H1 (cell line): ENCODE measurements at regions not wholly inside any gene's neighbourhood (a gene's known extent, or its start where the extent isn't known, plus 50 kb on each side); places are given as distances from the start of the nearest gene placed in this dataset.

Experiments used
- CTCF ChIA-PET: fragments of 300-600 bp; sonication (Branson Sonifier 250); formaldehyde crosslinking; loops from one replicate; lab custom pipeline; 2021; ENCODE audit not compliant: partially characterized antibody; lab: Charles Lee
- POLR2A ChIA-PET: fragments of 300-600 bp; sonication (Branson Sonifier 250); formaldehyde crosslinking; loops from one replicate; lab custom pipeline; 2021; ENCODE audit warnings: inconsistent platforms; ENCODE audit not compliant: partially characterized antibody; lab: Charles Lee
- DNase-seq, 2 experiments: peaks; one replicate each; pipeline versions ENCODE4 v3.0.0 to v3.0.0-alpha.2; 2010 to 2022; ENCODE audit warnings: low spot score in 2 of 2, low read depth in 1 of 2, mixed read lengths in 1 of 2
- FAIRE-seq: peaks from 2 replicates; lab custom pipeline; 2011; peaks lifted over from hg19 to GRCh38; lab: Jason Lieb, UNC
- H2AFZ ChIP-seq: 2 replicates; pipeline ENCODE4 v1.8.1; 2012; ENCODE audit warnings: low read length, inconsistent platforms
- H2AK5ac ChIP-seq: 2 replicates; pipeline ENCODE4 v1.6.1; 2013; ENCODE audit warnings: low read depth, low read length
- H2BK120ac ChIP-seq: replicated peaks from 2 replicates; pipeline ENCODE3; 2013; ENCODE audit warnings: low read depth, low read length, inconsistent platforms
- H2BK12ac ChIP-seq: 2 replicates; pipeline ENCODE4 v1.6.1; 2013; ENCODE audit warnings: low read depth, low read length
- H2BK15ac ChIP-seq: 2 replicates; pipeline ENCODE4 v1.6.1; 2013; ENCODE audit warnings: low read length
- H2BK20ac ChIP-seq: 2 replicates; pipeline ENCODE4 v1.6.1; 2013; ENCODE audit warnings: low read length
- H2BK5ac ChIP-seq: 2 replicates; pipeline ENCODE4 v1.6.1; 2013; ENCODE audit warnings: low read depth, low read length
- H3K14ac ChIP-seq: 2 replicates; pipeline ENCODE4 v1.6.1; 2013; ENCODE audit warnings: inconsistent platforms; ENCODE audit not compliant: insufficient read length
- H3K18ac ChIP-seq: 2 replicates; pipeline ENCODE4 v1.6.1; 2013; ENCODE audit warnings: low read length; ENCODE audit errors: extremely low read depth
- H3K23ac ChIP-seq: 2 replicates; pipeline ENCODE4 v1.6.1; 2013; ENCODE audit warnings: inconsistent platforms; ENCODE audit not compliant: insufficient read length
- H3K23me2 ChIP-seq: 2 replicates; pipeline ENCODE4 v1.6.1; 2013; ENCODE audit warnings: low read depth, low read length
- H3K27ac ChIP-seq: 2 replicates; pipeline ENCODE4 v1.6.1; 2011; ENCODE audit warnings: low read depth, low read length, inconsistent platforms
- H3K27me3 ChIP-seq, 4 experiments: replicated peaks in 1 of 4; 1 replicate in 1 of 4; 2 replicates in 3 of 4; pipeline versions ENCODE4 v1.6.1 to v1.8.1; 2011 to 2013; ENCODE audit warnings: low read length in 3 of 4, mild to moderate bottlenecking in 3 of 4, inconsistent platforms in 2 of 4, mixed read lengths in 2 of 4, moderate library complexity in 1 of 4; ENCODE audit not compliant: control insufficient read depth in 3 of 4, insufficient read depth in 3 of 4; ENCODE audit errors: extremely low read depth in 1 of 4
- H3K36me3 ChIP-seq, 4 experiments: 2 replicates each; pipeline versions ENCODE4 v1.6.1 to v1.8.1; 2011 to 2013; ENCODE audit warnings: mild to moderate bottlenecking in 4 of 4, low read length in 3 of 4, moderate library complexity in 2 of 4, control low read depth in 1 of 4, inconsistent platforms in 1 of 4; ENCODE audit not compliant: insufficient read depth in 4 of 4, control insufficient read depth in 2 of 4
- H3K4ac ChIP-seq: replicated peaks from 2 replicates; pipeline ENCODE3; 2013; ENCODE audit warnings: low read length, low read depth, mixed read lengths, inconsistent platforms; ENCODE audit not compliant: insufficient read length
- H3K4me1 ChIP-seq, 4 experiments: replicated peaks in 1 of 4; 1 replicate in 1 of 4; 2 replicates in 3 of 4; pipeline versions ENCODE4 v1.6.1 to v1.8.1; 2011 to 2013; ENCODE audit warnings: low read length in 3 of 4, inconsistent platforms in 2 of 4, mixed read lengths in 1 of 4; ENCODE audit not compliant: insufficient read depth in 4 of 4, control insufficient read depth in 3 of 4
- H3K4me2 ChIP-seq, 2 experiments: 2 replicates each; pipeline versions ENCODE4 v1.6.1 to v1.8.1; 2011 to 2013; ENCODE audit warnings: low read depth in 2 of 2, low read length in 2 of 2, control low read depth in 1 of 2, inconsistent platforms in 1 of 2, mild to moderate bottlenecking in 1 of 2; ENCODE audit not compliant: insufficient read depth in 1 of 2
- H3K4me3 ChIP-seq, 4 experiments: fragments of 200-600, 300-600 bp in 1 of 4; sonication (generic), shearing (Covaris generic), sonication (Bioruptor Twin) in 1 of 4; 2 replicates each; pipeline versions ENCODE4 v1.5.1 to v1.8.1; 2011 to 2016; ENCODE audit warnings: low read length in 4 of 4, low read depth in 3 of 4, control low read depth in 2 of 4, inconsistent platforms in 2 of 4, mild to moderate bottlenecking in 2 of 4, mixed read lengths in 1 of 4, moderate library complexity in 1 of 4; ENCODE audit not compliant: insufficient read depth in 2 of 4; ENCODE audit errors: extremely low read depth in 1 of 4
- H3K56ac ChIP-seq: replicated peaks from 2 replicates; pipeline ENCODE3; 2013; ENCODE audit warnings: low read depth, mild to moderate bottlenecking, mixed read lengths, low read length, inconsistent platforms; ENCODE audit not compliant: insufficient read length
- H3K79me1 ChIP-seq: 2 replicates; pipeline ENCODE4 v1.6.1; 2013; ENCODE audit warnings: low read depth, low read length, control low read depth
- H3K79me2 ChIP-seq, 2 experiments: 2 replicates each; pipeline versions ENCODE4 v1.6.1 to v1.8.1; 2012 to 2013; ENCODE audit warnings: low read length in 2 of 2, mild to moderate bottlenecking in 2 of 2, inconsistent platforms in 1 of 2; ENCODE audit not compliant: insufficient read depth in 2 of 2, control insufficient read depth in 1 of 2
- H3K9ac ChIP-seq, 4 experiments: replicated peaks in 1 of 4; 1 replicate in 1 of 4; 2 replicates in 3 of 4; pipeline versions ENCODE4 v1.6.1 to v1.8.1; 2011 to 2013; ENCODE audit warnings: low read depth in 3 of 4, low read length in 3 of 4, control low read depth in 2 of 4, mild to moderate bottlenecking in 2 of 4, moderate library complexity in 2 of 4, inconsistent platforms in 1 of 4; ENCODE audit errors: extremely low read depth in 1 of 4
- H3K9me3 ChIP-seq, 2 experiments: 2 replicates each; pipeline versions ENCODE4 v1.6.1 to v1.8.1; 2012 to 2013; ENCODE audit warnings: mild to moderate bottlenecking in 2 of 2, moderate library complexity in 2 of 2, control low read depth in 1 of 2, inconsistent platforms in 1 of 2, low read depth in 1 of 2, low read length in 1 of 2, mixed read lengths in 1 of 2; ENCODE audit not compliant: insufficient read depth in 2 of 2
- H4K20me1 ChIP-seq, 2 experiments: replicated peaks in 1 of 2; 2 replicates each; pipeline versions ENCODE3 to v1.8.1; 2011 to 2013; ENCODE audit warnings: inconsistent platforms in 2 of 2, low read length in 2 of 2, mild to moderate bottlenecking in 1 of 2; ENCODE audit not compliant: insufficient read depth in 2 of 2, control insufficient read depth in 1 of 2
- H4K5ac ChIP-seq: 2 replicates; pipeline ENCODE4 v1.6.1; 2013; ENCODE audit warnings: low read length, low read depth, mixed read lengths, inconsistent platforms; ENCODE audit not compliant: insufficient read length
- H4K8ac ChIP-seq: 2 replicates; pipeline ENCODE4 v1.8.0; 2013; ENCODE audit warnings: mild to moderate bottlenecking, moderate library complexity, low read length, inconsistent platforms; ENCODE audit not compliant: insufficient read depth; ENCODE audit errors: extremely low read depth
- H4K91ac ChIP-seq: replicated peaks from 2 replicates; pipeline ENCODE3; 2013; ENCODE audit warnings: low read length, mixed read lengths, inconsistent platforms; ENCODE audit not compliant: insufficient read length
- CEBPB ChIP-seq: IDR thresholded peaks from 2 replicates; pipeline ENCODE4 v1.6.1; 2012; ENCODE audit warnings: low read depth, low read length
- CTBP2 ChIP-seq: IDR thresholded peaks from 2 replicates; pipeline ENCODE4 v1.7.0; 2011; ENCODE audit warnings: borderline replicate concordance, mild to moderate bottlenecking, moderate library complexity, mixed read lengths, low read length; ENCODE audit not compliant: insufficient read depth, insufficient read length
- GABPA ChIP-seq: IDR thresholded peaks from 2 replicates; pipeline ENCODE4 v1.6.1; 2011; ENCODE audit warnings: mild to moderate bottlenecking, low read length, moderate library complexity, borderline replicate concordance; ENCODE audit not compliant: insufficient read depth
- GTF2F1 ChIP-seq: IDR thresholded peaks from 2 replicates; pipeline ENCODE4 v1.6.1; 2012; ENCODE audit warnings: low read depth, low read length, improper control_type of control experiment, borderline replicate concordance
- HDAC6 ChIP-seq: IDR thresholded peaks from one replicate; pipeline ENCODE4 v1.7.1; 2012; ENCODE audit warnings: low read depth, mild to moderate bottlenecking, inconsistent platforms, low read length, moderate library complexity
- KDM1A ChIP-seq: fragments of 200-600, 300-600 bp; sonication (generic); IDR thresholded peaks from 2 replicates; pipeline ENCODE4 v1.7.1; 2016; ENCODE audit warnings: mild to moderate bottlenecking, low read length, borderline replicate concordance
- NANOG ChIP-seq: IDR thresholded peaks from 2 replicates; pipeline ENCODE4 v1.6.1; 2011; ENCODE audit warnings: low read length, low read depth, mild to moderate bottlenecking, inconsistent platforms; ENCODE audit not compliant: insufficient read depth, poor library complexity, severe bottlenecking
- SIN3A ChIP-seq, 2 experiments: IDR thresholded peaks in 1 of 2; conservative IDR thresholded peaks in 1 of 2; 2 replicates each; pipeline ENCODE4 v1.6.1; 2011 to 2012; ENCODE audit warnings: low read length in 2 of 2, improper control_type of control experiment in 1 of 2, low read depth in 1 of 2, mild to moderate bottlenecking in 1 of 2
- SIX5 ChIP-seq: IDR thresholded peaks from 2 replicates; pipeline ENCODE4 v1.6.1; 2011; ENCODE audit warnings: mild to moderate bottlenecking, low read depth, low read length
- SP2 ChIP-seq: IDR thresholded peaks from 2 replicates; pipeline ENCODE4 v1.6.1; 2012; ENCODE audit warnings: mild to moderate bottlenecking, low read length, inconsistent platforms
- TCF12 ChIP-seq: IDR thresholded peaks from 2 replicates; pipeline ENCODE4 v1.6.1; 2011; ENCODE audit warnings: low read depth, mild to moderate bottlenecking, low read length
- TEAD4 ChIP-seq: IDR thresholded peaks from 2 replicates; pipeline ENCODE4 v1.6.1; 2012; ENCODE audit warnings: low read depth, low read length, inconsistent platforms, mixed read lengths
- YY1 ChIP-seq: IDR thresholded peaks from 2 replicates; pipeline ENCODE4 v1.6.1; 2011; ENCODE audit warnings: low read depth, mild to moderate bottlenecking, low read length
- ZNF274 ChIP-seq: IDR thresholded peaks from 2 replicates; pipeline ENCODE4 v1.7.0; 2012; ENCODE audit warnings: low read length, borderline replicate concordance; ENCODE audit errors: extremely low read depth
- WGBS, 2 experiments: shearing (Covaris generic) in 1 of 2; methylation state at CpG; one replicate each; pipeline versions ENCODE4 v1.1.6 to v1.1.7; 2013 to 2015; ENCODE audit warnings: low lambda C conversion rate in 2 of 2, mixed read lengths in 2 of 2, inconsistent platforms in 1 of 2, low coverage in 1 of 2, missing lambda C conversion rate in 1 of 2; ENCODE audit not compliant: insufficient replicate concordance in 2 of 2, insufficient coverage in 1 of 2, insufficient read length in 1 of 2; ENCODE audit errors: extremely low coverage in 1 of 2, missing lambda C conversion rate in 1 of 2; 5-methylcytosine and 5-hydroxymethylcytosine counted together

GRCh38 chr2:140027966-140028365 lies 1247.8 kb upstream of the NXPH2 start:
- H3K4me3 ChIP-seq: no peak overlapping the region
- no peak overlapping the region for H3K23ac ChIP-seq
- no peak overlapping the region for H3K18ac ChIP-seq
- no peak overlapping the region for H3K4me2 ChIP-seq
- no peak overlapping the region for H3K56ac ChIP-seq
- no peaks in the 10 kb centered on the region for H3K79me1 ChIP-seq
- WGBS, 2 experiments: 100% methylated on average over 1 of the region's 1 CpG; no CpG with 5 or more reads in 1 of the 2 experiments
- H2BK20ac ChIP-seq: no peak overlapping the region
- no peak overlapping the region for H2BK5ac ChIP-seq
- H3K27ac ChIP-seq: no peak overlapping the region
- POLR2A ChIA-PET: no interaction called here
- no peaks in the 10 kb centered on the region for H3K79me2 ChIP-seq
- H2BK120ac ChIP-seq: no peak overlapping the region
- no peak overlapping the region for H2AK5ac ChIP-seq
- H3K14ac ChIP-seq: no peak overlapping the region
- no peaks in the 10 kb centered on the region for H3K27me3 ChIP-seq
- no peak overlapping the region for H3K9ac ChIP-seq
- H3K36me3 ChIP-seq: no peaks in the 10 kb centered on the region
- no peak overlapping the region for H2BK12ac ChIP-seq
- no peaks in the 10 kb centered on the region for H3K9me3 ChIP-seq
- H3K4ac ChIP-seq: no peak overlapping the region
- TF ChIP-seq SIX5 (no peak), CTBP2 (no peak), HDAC6 (no peak), SIN3A (conservative IDR thresholded peaks at IDR 0.05 in 1 of 2, IDR thresholded peaks at IDR 0.05 in 1 of 2; ENCODE audit: low read depth in 1 of 2, low read length in 2 of 2) (no peak), TCF12 (no peak), NANOG (no peak), TEAD4 (no peak), KDM1A (no peak), GABPA (no peak), SP2 (no peak), GTF2F1 (no peak), CEBPB (no peak), YY1 (no peak), ZNF274 (no peak)
- no peaks in the 10 kb centered on the region for H4K20me1 ChIP-seq
- H3K23me2 ChIP-seq: no peaks in the 10 kb centered on the region
- FAIRE-seq: no peak
- H4K8ac ChIP-seq: no peak overlapping the region
- H2AFZ ChIP-seq: no peak overlapping the region
- DNase-seq: no peak
- H4K5ac ChIP-seq: no peak overlapping the region
- no peak overlapping the region for H2BK15ac ChIP-seq
- H3K4me1 ChIP-seq: no peaks in the 10 kb centered on the region
- CTCF ChIA-PET: interaction anchor here (0.9 kb wide), 1 partner anchor 9 kb away, joined by 5 read pairs; no protein-coding TSS in a partner anchor
- no peak overlapping the region for H4K91ac ChIP-seq
